Sigmoid colon (tissue), 4 donors: ENCODE measurements at regions not wholly inside any gene's neighbourhood (a gene's known extent, or its start where the extent isn't known, plus 50 kb on each side); places are given as distances from the start of the nearest gene placed in this dataset.

Source experiments
- CTCF ChIP-seq, 4 experiments: fragments of 450-650 bp in 3 of 4; fragments of 200-600 bp in 1 of 4; IDR thresholded peaks; one replicate each; pipeline ENCODE4 v1.5.1; 2016 to 2019; ENCODE audit warnings: antibody characterized with exemption in 4 of 4, mild to moderate bottlenecking in 3 of 4, moderate library complexity in 2 of 4
- EP300 ChIP-seq, 4 donors: sonication (generic); formaldehyde crosslinking; IDR thresholded peaks; one replicate each; pipeline ENCODE4 v1.6.1; 2017; ENCODE audit warnings: antibody characterized with exemption in 4 of 4
- POLR2A ChIP-seq, 2 donors: fragments of 450-650 bp; IDR thresholded peaks; one replicate each; pipeline ENCODE4 v1.6.1; 2016; ENCODE audit warnings: antibody characterized with exemption in 2 of 2, mild to moderate bottlenecking in 2 of 2, moderate library complexity in 2 of 2
- POLR2AphosphoS5 ChIP-seq, 4 donors: sonication (generic); formaldehyde crosslinking; IDR thresholded peaks; one replicate each; pipeline ENCODE4 v1.6.1; 2017; ENCODE audit warnings: antibody characterized with exemption in 4 of 4

- TF ChIP-seq CTCF (IDR thresholded peaks at IDR 0.05), result no peak
- TF ChIP-seq POLR2A (IDR thresholded peaks at IDR 0.05), result no peak
- no peak for TF ChIP-seq POLR2AphosphoS5 (IDR thresholded peaks at IDR 0.05)
- TF ChIP-seq EP300 (IDR thresholded peaks at IDR 0.05), result no peak
Observed at GRCh38 chr13:44866411-44866911, 122.8 kb downstream of the NUFIP1 start.
